Stimulated activated effector memory CD8-positive, alpha-beta T cell treated with anti-CD3 and anti-CD28 coated beads, Interleukin-12 subunit alpha, Interleukin-12 subunit beta, amount 100 ng/mL, for 72 hours (primary cell): ENCODE measurements at regions not wholly inside any gene's neighbourhood (a gene's known extent, or its start where the extent isn't known, plus 50 kb on each side); places are given as distances from the start of the nearest gene placed in this dataset.
"Not testable (repeated sequence)": the region's sequence is repeated elsewhere in the genome, so short reads cannot be mapped to it uniquely, and the experiment has no call there.

Experiments
- ATAC-seq: fragments of 150-1000 bp; cut with Tn5 transposase; 2 replicates; pipeline ENCODE4 v1.10.0; 2021
- DNase-seq, 2 donors: peaks; one replicate each; pipeline ENCODE4 v3.0.0; 2021 to 2022; ENCODE audit warnings: low spot score in 2 of 2
- H3K27ac Mint-ChIP-seq: one replicate; pipeline ENCODE4 v1.8.0; 2022; ENCODE audit warnings: mild to moderate bottlenecking, mixed read lengths
- H3K36me3 Mint-ChIP-seq: one replicate; pipeline ENCODE4 v1.8.0; 2022; ENCODE audit warnings: mild to moderate bottlenecking, mixed read lengths
- H3K4me1 Mint-ChIP-seq: one replicate; pipeline ENCODE4 v1.8.0; 2022; ENCODE audit warnings: mixed read lengths
- H3K4me3 Mint-ChIP-seq: one replicate; pipeline ENCODE4 v1.8.0; 2022; ENCODE audit warnings: mild to moderate bottlenecking, mixed read lengths
- H3K9me3 Mint-ChIP-seq: one replicate; pipeline ENCODE4 v1.8.0; 2022; ENCODE audit warnings: mixed read lengths

GRCh38 chr4:4947721-4948120 lies 71.5 kb downstream of the CYTL1 start:
- H3K36me3 Mint-ChIP-seq = no peaks in the 10 kb centered on the region
- no peak overlapping the region for H3K4me3 Mint-ChIP-seq
- no peak for ATAC-seq
- no peak for DNase-seq
- H3K27ac Mint-ChIP-seq = no peak overlapping the region
- H3K4me1 Mint-ChIP-seq = peaks cover 14% of the 10 kb centered on the region
- H3K9me3 Mint-ChIP-seq = peaks cover 2% of the 10 kb centered on the region

DNA sequence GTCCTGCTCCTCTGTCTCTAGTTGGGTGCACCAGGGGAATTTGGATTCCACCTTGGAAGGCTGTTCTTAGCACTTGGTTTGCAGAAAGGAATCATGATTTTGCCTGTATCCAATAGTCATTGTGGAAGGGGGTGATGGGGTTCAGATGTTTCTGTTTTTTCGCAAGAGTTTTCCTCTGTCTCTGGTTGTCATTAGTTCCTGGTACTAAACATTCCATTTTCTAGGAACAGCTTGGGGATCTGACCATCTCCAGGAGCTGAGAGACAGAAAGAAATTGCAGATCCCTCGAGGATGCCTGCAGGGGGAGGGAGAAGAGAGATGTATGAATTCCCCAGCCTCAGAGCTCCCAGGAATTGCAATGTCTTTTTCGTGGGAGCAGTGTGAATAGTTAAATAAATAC lies 70.9 kb downstream of the CYTL1 start:
- H3K4me3 Mint-ChIP-seq = no peak overlapping the region
- ATAC-seq (no peak), DNase-seq (no peak)
- H3K27ac Mint-ChIP-seq = no peak overlapping the region
- H3K36me3 Mint-ChIP-seq = no peaks in the 10 kb centered on the region
- peaks cover 2% of the 10 kb centered on the region for H3K9me3 Mint-ChIP-seq
- H3K4me1 Mint-ChIP-seq = peaks cover 14% of the 10 kb centered on the region

DNA sequence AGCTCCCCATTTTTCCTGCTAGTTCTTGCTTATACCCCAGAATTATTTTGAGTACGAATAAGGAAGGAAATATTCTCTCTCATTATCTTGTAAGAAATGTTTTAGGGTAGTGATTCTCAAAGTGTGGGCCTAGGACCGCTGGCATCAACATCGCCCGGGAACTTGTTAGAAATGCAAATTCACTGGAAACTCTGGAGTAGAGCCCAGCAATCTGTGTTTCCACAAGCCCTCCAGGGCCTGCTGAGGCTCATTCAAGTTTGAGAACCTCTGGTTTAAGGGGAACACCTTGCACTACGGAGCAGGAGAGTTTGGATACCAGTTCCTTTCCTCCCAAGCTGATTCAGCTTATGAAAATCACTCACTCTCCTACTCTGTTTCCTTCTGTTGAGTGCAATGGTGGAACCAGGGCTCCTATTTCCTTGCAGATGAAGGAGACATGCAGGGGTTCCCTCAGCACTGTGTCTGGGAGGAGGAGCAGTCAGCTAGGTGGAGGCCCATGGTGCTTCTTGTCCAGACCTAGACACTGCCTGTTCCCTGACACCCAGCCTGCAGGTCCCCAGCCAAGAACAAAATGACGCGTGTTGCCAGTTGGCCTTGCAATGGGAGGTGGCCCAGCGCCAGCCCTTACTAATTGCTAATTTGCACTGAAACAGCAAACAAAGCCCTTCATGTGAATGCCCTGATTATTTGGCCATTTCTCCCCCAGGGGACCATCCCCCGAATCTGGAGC lies 68.5 kb downstream of the CYTL1 start:
- H3K4me1 Mint-ChIP-seq = no peaks in the 10 kb centered on the region
- H3K4me3 Mint-ChIP-seq = no peak overlapping the region
- H3K27ac Mint-ChIP-seq = no peak overlapping the region
- no peaks in the 10 kb centered on the region for H3K36me3 Mint-ChIP-seq
- DNase-seq (no peak), ATAC-seq (no peak)
- peaks cover 2% of the 10 kb centered on the region for H3K9me3 Mint-ChIP-seq

- Mint-ChIP-seq H3K9me3 (peaks cover 2% of the 10 kb centered on the region), H3K4me3 (no peak overlapping the region), H3K4me1 (no peaks in the 10 kb centered on the region), H3K27ac (no peak overlapping the region), H3K36me3 (no peaks in the 10 kb centered on the region)
- no peak for DNase-seq
- no peak for ATAC-seq
Measured at GRCh38 chr4:4952273-4952672, 67.0 kb downstream of the CYTL1 start.

GRCh38 chr4:4959344-4960074 lies 59.7 kb downstream of the CYTL1 start:
- peaks cover 23% of the 10 kb centered on the region for H3K9me3 Mint-ChIP-seq
- not testable (repeated sequence) for ATAC-seq, H3K27ac Mint-ChIP-seq

DNA sequence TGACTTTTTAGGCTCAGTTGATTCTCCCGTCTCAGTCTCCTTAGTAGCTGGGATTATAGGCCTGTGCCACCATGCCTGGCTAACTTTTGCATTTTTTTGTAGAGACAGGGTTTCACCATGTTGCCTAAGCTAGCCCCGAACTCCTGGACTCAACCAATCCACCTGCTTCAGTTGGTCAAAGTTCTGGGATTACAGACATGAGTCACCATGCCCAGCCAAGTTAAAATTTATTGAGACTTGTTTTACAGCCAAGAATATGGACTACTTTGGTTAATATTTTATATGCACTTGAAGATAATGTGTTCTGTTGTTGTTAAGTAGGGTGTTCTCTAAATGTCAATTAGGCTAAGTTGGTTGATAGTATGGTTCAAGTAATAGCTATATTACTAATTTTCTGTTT lies 58.7 kb downstream of the CYTL1 start:
- H3K36me3 Mint-ChIP-seq = no peaks in the 10 kb centered on the region
- no peak for ATAC-seq
- no peaks in the 10 kb centered on the region for H3K4me1 Mint-ChIP-seq
- no peak overlapping the region for H3K4me3 Mint-ChIP-seq
- DNase-seq = no peak
- H3K27ac Mint-ChIP-seq = no peak overlapping the region
- peaks cover 26% of the 10 kb centered on the region for H3K9me3 Mint-ChIP-seq

More at GRCh38 chr4:4959344-4960074, 59.7 kb downstream of the CYTL1 start:
- H3K4me1 Mint-ChIP-seq, H3K36me3 Mint-ChIP-seq, DNase-seq, H3K4me3 Mint-ChIP-seq: not testable (repeated sequence)

DNA sequence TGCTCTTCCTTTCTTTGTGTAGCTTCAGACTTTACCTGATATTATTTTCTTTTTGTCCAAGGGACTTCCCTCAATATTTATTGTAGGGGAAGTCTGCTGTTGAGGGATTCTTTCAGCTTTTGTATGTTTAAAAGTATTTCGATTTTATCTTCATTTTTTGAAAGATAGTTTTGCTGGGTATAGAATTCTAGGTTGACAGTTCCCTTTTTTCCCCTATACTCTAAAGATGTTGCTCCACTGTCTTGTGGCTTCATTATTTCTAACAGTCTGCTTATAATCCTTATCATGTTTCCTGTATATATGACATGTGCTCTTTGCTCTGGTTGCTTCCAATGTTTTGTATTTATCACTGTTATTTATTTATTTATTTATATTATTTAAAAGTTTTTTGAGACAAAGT lies 57.3 kb downstream of the CYTL1 start:
- H3K4me3 Mint-ChIP-seq = no peak overlapping the region
- no peaks in the 10 kb centered on the region for H3K36me3 Mint-ChIP-seq
- peaks cover 26% of the 10 kb centered on the region for H3K9me3 Mint-ChIP-seq
- H3K27ac Mint-ChIP-seq = no peak overlapping the region
- no peak for ATAC-seq
- DNase-seq = no peak
- no peaks in the 10 kb centered on the region for H3K4me1 Mint-ChIP-seq

- no peaks in the 10 kb centered on the region for H3K36me3 Mint-ChIP-seq
- ATAC-seq (no peak), DNase-seq (no peak)
- H3K4me1 Mint-ChIP-seq = no peaks in the 10 kb centered on the region
- no peak overlapping the region for H3K4me3 Mint-ChIP-seq
- H3K27ac Mint-ChIP-seq = no peak overlapping the region
- H3K9me3 Mint-ChIP-seq = peaks cover 26% of the 10 kb centered on the region
Measured at GRCh38 chr4:4962928-4963327, 56.3 kb downstream of the CYTL1 start.
